GM23338 (cell line): ENCODE measurements at regions not wholly inside any gene's neighbourhood (a gene's known extent, or its start where the extent isn't known, plus 50 kb on each side); places are given as distances from the start of the nearest gene placed in this dataset.

Experiments used
- CREB1 ChIP-seq: fragments of 250-450 bp; sonication (Bioruptor Pico); IDR thresholded peaks from 2 replicates; pipeline ENCODE4 v1.5.0; 2020; ENCODE audit warnings: low read depth, mild to moderate bottlenecking, moderate library complexity
- ETS1 ChIP-seq: IDR thresholded peaks from 2 replicates; pipeline ENCODE4 v1.6.1; 2016; ENCODE audit warnings: antibody characterized with exemption
- EZH2 ChIP-seq: fragments of 200-600 bp; sonication (generic); IDR thresholded peaks from one replicate; pipeline ENCODE4 v1.8.0; 2017; ENCODE audit warnings: antibody characterized with exemption, mild to moderate bottlenecking, low read depth; ENCODE audit not compliant: unreplicated experiment
- EZH2phosphoT487 ChIP-seq: fragments of 200-600 bp; sonication (generic); IDR thresholded peaks from one replicate; pipeline ENCODE4 v1.8.1; 2018; ENCODE audit warnings: antibody characterized with exemption; ENCODE audit not compliant: unreplicated experiment
- JUNB ChIP-seq: IDR thresholded peaks from one replicate; pipeline ENCODE4 v1.6.1; 2016; ENCODE audit warnings: antibody characterized with exemption; ENCODE audit not compliant: unreplicated experiment
- POLR2AphosphoS5 ChIP-seq: IDR thresholded peaks from 2 replicates; pipeline ENCODE4 v1.6.1; 2016; ENCODE audit warnings: antibody characterized with exemption, low read depth
- TF ChIP-seq, protein P1 (sequence below), 2 experiments: fragments of 200-600 bp in 1 of 2; sonication (generic) in 1 of 2; conservative IDR thresholded peaks; 2 replicates each; pipeline versions ENCODE4 v1.5.1 to v1.6.1; 2016 to 2017; ENCODE audit warnings: antibody characterized with exemption in 2 of 2, low read depth in 2 of 2, mild to moderate bottlenecking in 2 of 2, moderate library complexity in 1 of 2
- TF ChIP-seq, protein P2 (sequence below): IDR thresholded peaks from one replicate; pipeline ENCODE4 v1.6.1; 2018; ENCODE audit warnings: antibody characterized with exemption; ENCODE audit not compliant: unreplicated experiment

- TF ChIP-seq, protein P1, sequence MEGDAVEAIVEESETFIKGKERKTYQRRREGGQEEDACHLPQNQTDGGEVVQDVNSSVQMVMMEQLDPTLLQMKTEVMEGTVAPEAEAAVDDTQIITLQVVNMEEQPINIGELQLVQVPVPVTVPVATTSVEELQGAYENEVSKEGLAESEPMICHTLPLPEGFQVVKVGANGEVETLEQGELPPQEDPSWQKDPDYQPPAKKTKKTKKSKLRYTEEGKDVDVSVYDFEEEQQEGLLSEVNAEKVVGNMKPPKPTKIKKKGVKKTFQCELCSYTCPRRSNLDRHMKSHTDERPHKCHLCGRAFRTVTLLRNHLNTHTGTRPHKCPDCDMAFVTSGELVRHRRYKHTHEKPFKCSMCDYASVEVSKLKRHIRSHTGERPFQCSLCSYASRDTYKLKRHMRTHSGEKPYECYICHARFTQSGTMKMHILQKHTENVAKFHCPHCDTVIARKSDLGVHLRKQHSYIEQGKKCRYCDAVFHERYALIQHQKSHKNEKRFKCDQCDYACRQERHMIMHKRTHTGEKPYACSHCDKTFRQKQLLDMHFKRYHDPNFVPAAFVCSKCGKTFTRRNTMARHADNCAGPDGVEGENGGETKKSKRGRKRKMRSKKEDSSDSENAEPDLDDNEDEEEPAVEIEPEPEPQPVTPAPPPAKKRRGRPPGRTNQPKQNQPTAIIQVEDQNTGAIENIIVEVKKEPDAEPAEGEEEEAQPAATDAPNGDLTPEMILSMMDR (conservative IDR thresholded peaks at IDR 0.05; ENCODE audit: low read depth in 2 of 2) = no peak
- TF ChIP-seq POLR2AphosphoS5 = no peak
- TF ChIP-seq, protein P2, sequence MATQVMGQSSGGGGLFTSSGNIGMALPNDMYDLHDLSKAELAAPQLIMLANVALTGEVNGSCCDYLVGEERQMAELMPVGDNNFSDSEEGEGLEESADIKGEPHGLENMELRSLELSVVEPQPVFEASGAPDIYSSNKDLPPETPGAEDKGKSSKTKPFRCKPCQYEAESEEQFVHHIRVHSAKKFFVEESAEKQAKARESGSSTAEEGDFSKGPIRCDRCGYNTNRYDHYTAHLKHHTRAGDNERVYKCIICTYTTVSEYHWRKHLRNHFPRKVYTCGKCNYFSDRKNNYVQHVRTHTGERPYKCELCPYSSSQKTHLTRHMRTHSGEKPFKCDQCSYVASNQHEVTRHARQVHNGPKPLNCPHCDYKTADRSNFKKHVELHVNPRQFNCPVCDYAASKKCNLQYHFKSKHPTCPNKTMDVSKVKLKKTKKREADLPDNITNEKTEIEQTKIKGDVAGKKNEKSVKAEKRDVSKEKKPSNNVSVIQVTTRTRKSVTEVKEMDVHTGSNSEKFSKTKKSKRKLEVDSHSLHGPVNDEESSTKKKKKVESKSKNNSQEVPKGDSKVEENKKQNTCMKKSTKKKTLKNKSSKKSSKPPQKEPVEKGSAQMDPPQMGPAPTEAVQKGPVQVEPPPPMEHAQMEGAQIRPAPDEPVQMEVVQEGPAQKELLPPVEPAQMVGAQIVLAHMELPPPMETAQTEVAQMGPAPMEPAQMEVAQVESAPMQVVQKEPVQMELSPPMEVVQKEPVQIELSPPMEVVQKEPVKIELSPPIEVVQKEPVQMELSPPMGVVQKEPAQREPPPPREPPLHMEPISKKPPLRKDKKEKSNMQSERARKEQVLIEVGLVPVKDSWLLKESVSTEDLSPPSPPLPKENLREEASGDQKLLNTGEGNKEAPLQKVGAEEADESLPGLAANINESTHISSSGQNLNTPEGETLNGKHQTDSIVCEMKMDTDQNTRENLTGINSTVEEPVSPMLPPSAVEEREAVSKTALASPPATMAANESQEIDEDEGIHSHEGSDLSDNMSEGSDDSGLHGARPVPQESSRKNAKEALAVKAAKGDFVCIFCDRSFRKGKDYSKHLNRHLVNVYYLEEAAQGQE = no peak
- no peak for TF ChIP-seq EZH2
- no peak for TF ChIP-seq CREB1 (CRISPR knock-in tag)
- TF ChIP-seq ETS1 = no peak
- TF ChIP-seq EZH2phosphoT487 = no peak
- TF ChIP-seq JUNB = no peak
Measured at GRCh38 chr6:139863964-139864363, 489.5 kb upstream of the CITED2 start.
